HepG2 (cell line): ENCODE measurements at regions not wholly inside any gene's neighbourhood (a gene's known extent, or its start where the extent isn't known, plus 50 kb on each side); places are given as distances from the start of the nearest gene placed in this dataset.

Source experiments
- ATAC-seq: fragments of 200-7000 bp; cut with Tn5 transposase; 3 replicates; pipeline ENCODE4 v1.9.1; 2020; ENCODE audit warnings: mild to moderate bottlenecking, moderate library complexity
- BruUV-seq: library from RNA; stranded (reverse); fragments of 400-500 nt; replicated peaks from 2 replicates; lab custom pipeline; 2021; lab: Mats Ljungman, UMichigan
- CTCF ChIA-PET: fragments of 300-600 bp; formaldehyde crosslinking; extraction: SDS; loops from one replicate; lab custom pipeline; 2021; ENCODE audit warnings: low total read pairs, inconsistent platforms, low intra/inter-chr PET ratio; lab: Yijun Ruan, JAX
- POLR2A ChIA-PET: fragments of 350-600 bp; sonication (Branson Sonifier 250); formaldehyde crosslinking; loops from one replicate; lab custom pipeline; 2020; ENCODE audit warnings: antibody characterized with exemption, inconsistent platforms; lab: Yijun Ruan, JAX
- DNase-seq: peaks from one replicate; pipeline ENCODE4 v3.0.0-alpha.2; 2015; ENCODE audit warnings: low spot score
- FAIRE-seq: peaks from 3 replicates; lab custom pipeline; 2011; peaks lifted over from hg19 to GRCh38; lab: Jason Lieb, UNC
- H2AFZ ChIP-seq: one replicate; pipeline ENCODE4 v1.6.1; 2011; ENCODE audit warnings: low read length, inconsistent platforms
- H3K27ac ChIP-seq: fragments of 300-600 bp; 3 replicates; pipeline ENCODE4 v1.8.0; 2011; ENCODE audit warnings: mixed run types, mild to moderate bottlenecking, mixed read lengths, low read length, inconsistent platforms; ENCODE audit not compliant: insufficient read depth; ENCODE audit errors: extremely low read length
- H3K27me3 ChIP-seq, 2 experiments: fragments of 200-600 bp in 1 of 2; 2 replicates in 1 of 2; 3 replicates in 1 of 2; pipeline versions ENCODE4 v1.6.0 to v1.8.0; 2011; ENCODE audit warnings: low read length in 2 of 2, mild to moderate bottlenecking in 2 of 2, moderate library complexity in 2 of 2, inconsistent platforms in 1 of 2; ENCODE audit not compliant: insufficient read depth in 2 of 2, control insufficient read depth in 1 of 2
- H3K36me3 ChIP-seq, 2 experiments: fragments of 200-600 bp in 1 of 2; replicated peaks in 1 of 2; 2 replicates in 1 of 2; 3 replicates in 1 of 2; pipeline versions ENCODE4 v1.5.1 to v1.8.0; 2011; ENCODE audit warnings: low read length in 2 of 2, inconsistent platforms in 1 of 2; ENCODE audit not compliant: insufficient read depth in 2 of 2, control insufficient read depth in 1 of 2
- H3K4me1 ChIP-seq: 2 replicates; pipeline ENCODE4 v1.5.1; 2012; ENCODE audit warnings: low read length, inconsistent platforms; ENCODE audit not compliant: insufficient read depth
- H3K4me2 ChIP-seq: 2 replicates; pipeline ENCODE4 v1.6.0; 2011; ENCODE audit warnings: low read depth, low read length, inconsistent platforms
- H3K4me3 ChIP-seq, 3 experiments: fragments of 200-600 bp in 1 of 3; sonication (generic), shearing (Covaris generic) in 1 of 3; replicated peaks in 1 of 3; 2 replicates each; pipeline ENCODE4 v1.5.1; 2011 to 2016; ENCODE audit warnings: low read length in 3 of 3, inconsistent platforms in 2 of 3, low read depth in 2 of 3, mild to moderate bottlenecking in 2 of 3, control low read depth in 1 of 3, mixed read lengths in 1 of 3; ENCODE audit not compliant: insufficient read depth in 1 of 3
- H3K79me2 ChIP-seq: one replicate; pipeline ENCODE4 v1.6.1; 2011; ENCODE audit warnings: low read length, inconsistent platforms; ENCODE audit not compliant: insufficient read depth
- H3K9ac ChIP-seq: 2 replicates; pipeline ENCODE4 v1.6.0; 2011; ENCODE audit warnings: mild to moderate bottlenecking, low read depth, low read length, inconsistent platforms; ENCODE audit not compliant: insufficient read depth
- H3K9me3 ChIP-seq: 2 replicates; pipeline ENCODE4 v1.5.1; 2012; ENCODE audit warnings: mild to moderate bottlenecking, low read length
- H4K20me1 ChIP-seq: 2 replicates; pipeline ENCODE4 v1.6.0; 2011; ENCODE audit warnings: inconsistent platforms, mild to moderate bottlenecking, low read length, moderate library complexity; ENCODE audit not compliant: insufficient read depth
- CREB3 ChIP-seq: sonication (generic); formaldehyde crosslinking; IDR thresholded peaks from 2 replicates; pipeline ENCODE4 v1.5.0; 2020; ENCODE audit warnings: missing genetic modification reagents
- HIVEP1 ChIP-seq: sonication (generic); formaldehyde crosslinking; IDR thresholded peaks from 2 replicates; pipeline ENCODE4 v1.4.0; 2020; ENCODE audit warnings: mild to moderate bottlenecking, missing genetic modification reagents
- MAFG ChIP-seq: sonication (generic); formaldehyde crosslinking; IDR thresholded peaks from 2 replicates; pipeline ENCODE4 v1.5.1; 2020; ENCODE audit warnings: mild to moderate bottlenecking, missing genetic modification reagents
- RCOR2 ChIP-seq: IDR thresholded peaks from 2 replicates; pipeline ENCODE4 v1.6.1; 2016; ENCODE audit warnings: missing biosample characterization, missing genetic modification reagents
- TEAD2 ChIP-seq: sonication (generic); formaldehyde crosslinking; IDR thresholded peaks from 2 replicates; pipeline ENCODE4 v1.9.0; 2021; ENCODE audit warnings: missing genetic modification reagents
- ZNF17 ChIP-seq: sonication (generic); formaldehyde crosslinking; IDR thresholded peaks from 2 replicates; pipeline ENCODE4 v1.5.0; 2020; ENCODE audit warnings: mild to moderate bottlenecking, missing genetic modification reagents
- ZNF281 ChIP-seq: sonication (generic); formaldehyde crosslinking; IDR thresholded peaks from 2 replicates; pipeline ENCODE4 v1.4.0; 2020; ENCODE audit warnings: missing genetic modification reagents, borderline replicate concordance
- ZNF547 ChIP-seq: sonication (generic); formaldehyde crosslinking; IDR thresholded peaks from 2 replicates; pipeline ENCODE4 v1.5.1; 2020; ENCODE audit warnings: mild to moderate bottlenecking, missing genetic modification reagents
- ZNF558 ChIP-seq: sonication (generic); formaldehyde crosslinking; IDR thresholded peaks from 2 replicates; pipeline ENCODE4 v1.9.0; 2022; ENCODE audit warnings: mild to moderate bottlenecking, missing genetic modification reagents, borderline replicate concordance
- ZNF563 ChIP-seq: sonication (generic); formaldehyde crosslinking; IDR thresholded peaks from 2 replicates; pipeline ENCODE4 v1.8.0; 2022; ENCODE audit warnings: mild to moderate bottlenecking, moderate library complexity, missing genetic modification reagents
- WGBS: methylation state at CpG from one replicate; pipeline ENCODE4 v1.1.6; 2017; ENCODE audit warnings: low lambda C conversion rate; 5-methylcytosine and 5-hydroxymethylcytosine counted together
- in situ Hi-C: cut with HindIII; loops from 2 replicates; pipeline ENCODE4 v1.10.0; 2017; ENCODE audit warnings: low pct_unique_long_range_greater_than_20kb; ENCODE audit not compliant: extremely low pct_ligation_motif_present
- intact Hi-C: fragments of 100-400 bp; cut with micrococcal nuclease; formaldehyde crosslinking; loops from one replicate; pipeline ENCODE4 v1.10.0; 2022; ENCODE audit not compliant: unreplicated experiment
- TF ChIP-seq, protein P1 (sequence below): sonication (generic); formaldehyde crosslinking; IDR thresholded peaks from 2 replicates; pipeline ENCODE4 v1.4.0; 2020; ENCODE audit warnings: missing genetic modification reagents

- TF ChIP-seq ZNF281 (CRISPR knock-in tag) (no peak), ZNF547 (CRISPR knock-in tag) (no peak), ZNF558 (CRISPR knock-in tag) (no peak), TEAD2 (no peak)
These were observed 72.9 kb upstream of the POM121L12 start (continued) for GRCh38 chr7:52962402-52963076.

DNA sequence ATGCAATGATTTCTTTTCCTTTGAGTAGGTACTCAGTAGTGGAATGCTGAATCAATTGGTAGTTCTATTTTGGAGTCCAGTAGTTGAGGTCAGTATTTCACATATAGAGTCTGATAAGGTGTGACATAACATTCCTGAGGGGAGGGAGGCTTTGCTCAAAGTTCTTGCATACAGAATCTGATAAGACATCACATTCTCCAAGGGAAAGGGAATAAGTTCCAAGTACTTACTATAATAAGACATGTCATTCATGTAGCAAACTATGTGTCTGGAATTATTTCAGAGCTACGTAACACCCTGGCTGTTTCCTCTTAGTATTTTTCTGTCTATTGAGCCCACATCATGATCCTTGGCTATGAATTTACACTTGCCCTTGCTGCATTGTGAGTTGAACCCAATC lies 74.3 kb upstream of the POM121L12 start:
- peaks cover 68% of the 10 kb centered on the region for H3K9me3 ChIP-seq
- H3K27ac ChIP-seq, result no peak overlapping the region
- no peak overlapping the region for H2AFZ ChIP-seq
- H3K36me3 ChIP-seq, result no peaks in the 10 kb centered on the region
- TF ChIP-seq HIVEP1 (CRISPR knock-in tag) (no peak), ZNF547 (CRISPR knock-in tag) (no peak), ZNF17 (CRISPR knock-in tag) (no peak), ZNF563 (no peak), RCOR2 (CRISPR knock-in tag) (no peak), CREB3 (CRISPR knock-in tag) (no peak), MAFG (CRISPR knock-in tag) (no peak)
- TF ChIP-seq, protein P1, sequence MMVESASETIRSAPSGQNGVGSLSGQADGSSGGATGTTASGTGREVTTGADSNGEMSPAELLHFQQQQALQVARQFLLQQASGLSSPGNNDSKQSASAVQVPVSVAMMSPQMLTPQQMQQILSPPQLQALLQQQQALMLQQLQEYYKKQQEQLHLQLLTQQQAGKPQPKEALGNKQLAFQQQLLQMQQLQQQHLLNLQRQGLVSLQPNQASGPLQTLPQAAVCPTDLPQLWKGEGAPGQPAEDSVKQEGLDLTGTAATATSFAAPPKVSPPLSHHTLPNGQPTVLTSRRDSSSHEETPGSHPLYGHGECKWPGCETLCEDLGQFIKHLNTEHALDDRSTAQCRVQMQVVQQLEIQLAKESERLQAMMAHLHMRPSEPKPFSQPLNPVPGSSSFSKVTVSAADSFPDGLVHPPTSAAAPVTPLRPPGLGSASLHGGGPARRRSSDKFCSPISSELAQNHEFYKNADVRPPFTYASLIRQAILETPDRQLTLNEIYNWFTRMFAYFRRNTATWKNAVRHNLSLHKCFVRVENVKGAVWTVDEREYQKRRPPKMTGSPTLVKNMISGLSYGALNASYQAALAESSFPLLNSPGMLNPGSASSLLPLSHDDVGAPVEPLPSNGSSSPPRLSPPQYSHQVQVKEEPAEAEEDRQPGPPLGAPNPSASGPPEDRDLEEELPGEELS (CRISPR knock-in tag), result no peak
- TF ChIP-seq, all 625 proteins: peak for 0
- Histone ChIP-seq H3K9ac (no peak overlapping the region), H3K4me1 (no peaks in the 10 kb centered on the region), H3K4me3 (no peak overlapping the region), H3K79me2 (no peaks in the 10 kb centered on the region), H4K20me1 (no peaks in the 10 kb centered on the region), H3K27me3 (no peaks in the 10 kb centered on the region), H3K4me2 (no peak overlapping the region)
- ChIA-PET POLR2A (no interaction called here), CTCF (no interaction called here)
- DNase-seq, result no peak
- 79% methylated on average over 1 of the region's 1 CpG for WGBS
- no TSS peak for BruUV-seq
- ATAC-seq, result no peak
- intact Hi-C loops (no loop called here), in situ Hi-C loops (no loop called here)
- FAIRE-seq, result no peak
